Prostate gland (tissue), 2 donors: ENCODE measurements at regions not wholly inside any gene's neighbourhood (a gene's known extent, or its start where the extent isn't known, plus 50 kb on each side); places are given as distances from the start of the nearest gene placed in this dataset.

ENCODE experiments used
- DNase-seq: peaks from one replicate; pipeline ENCODE4 v3.0.0-alpha.2; 2019; ENCODE audit warnings: low spot score
- H3K27ac ChIP-seq, 2 donors: fragments of 200-600 bp; sonication (generic); 2 replicates each; pipeline ENCODE4 v1.5.1; 2017 to 2019
- H3K27me3 ChIP-seq: fragments of 200-600 bp; sonication (generic); replicated peaks from 2 replicates; pipeline ENCODE4 v1.5.1; 2019; ENCODE audit not compliant: insufficient read depth
- H3K36me3 ChIP-seq, 2 donors: fragments of 200-600 bp; sonication (generic); 1 replicate in 1 of 2; 2 replicates in 1 of 2; pipeline versions ENCODE4 v1.5.1 to v1.8.1; 2017 to 2019
- H3K4me1 ChIP-seq: fragments of 200-600 bp; sonication (generic); replicated peaks from 2 replicates; pipeline ENCODE4 v1.5.1; 2019
- H3K4me3 ChIP-seq, 2 donors: fragments of 200-600 bp; sonication (generic); 2 replicates each; pipeline ENCODE4 v1.5.1; 2017 to 2019
- H3K9me3 ChIP-seq: fragments of 200-600 bp; sonication (generic); 2 replicates; pipeline ENCODE4 v1.5.1; 2017
- POLR2A ChIP-seq: fragments of 450-650 bp; IDR thresholded peaks from one replicate; pipeline ENCODE4 v1.6.1; 2016; ENCODE audit warnings: antibody characterized with exemption, mild to moderate bottlenecking
- POLR2AphosphoS5 ChIP-seq: sonication (generic); formaldehyde crosslinking; IDR thresholded peaks from one replicate; pipeline ENCODE4 v1.6.1; 2017; ENCODE audit warnings: antibody characterized with exemption
- WGBS: methylation state at CpG from one replicate; pipeline ENCODE4 v1.1.5; 2018; 5-methylcytosine and 5-hydroxymethylcytosine counted together
- intact Hi-C: fragments of 100-400 bp; cut with DNase I; formaldehyde crosslinking; loops from one replicate; pipeline ENCODE4 v1.14.2; 2022
- TF ChIP-seq, protein P1 (sequence below), 4 experiments: fragments of 200-600 bp in 2 of 4; fragments of 450-650 bp in 2 of 4; sonication (generic) in 2 of 4; IDR thresholded peaks; 1 replicate in 3 of 4; 2 replicates in 1 of 4; pipeline ENCODE4 v1.5.1; 2016 to 2019; ENCODE audit warnings: antibody characterized with exemption in 4 of 4, mild to moderate bottlenecking in 2 of 4, moderate library complexity in 2 of 4

DNA sequence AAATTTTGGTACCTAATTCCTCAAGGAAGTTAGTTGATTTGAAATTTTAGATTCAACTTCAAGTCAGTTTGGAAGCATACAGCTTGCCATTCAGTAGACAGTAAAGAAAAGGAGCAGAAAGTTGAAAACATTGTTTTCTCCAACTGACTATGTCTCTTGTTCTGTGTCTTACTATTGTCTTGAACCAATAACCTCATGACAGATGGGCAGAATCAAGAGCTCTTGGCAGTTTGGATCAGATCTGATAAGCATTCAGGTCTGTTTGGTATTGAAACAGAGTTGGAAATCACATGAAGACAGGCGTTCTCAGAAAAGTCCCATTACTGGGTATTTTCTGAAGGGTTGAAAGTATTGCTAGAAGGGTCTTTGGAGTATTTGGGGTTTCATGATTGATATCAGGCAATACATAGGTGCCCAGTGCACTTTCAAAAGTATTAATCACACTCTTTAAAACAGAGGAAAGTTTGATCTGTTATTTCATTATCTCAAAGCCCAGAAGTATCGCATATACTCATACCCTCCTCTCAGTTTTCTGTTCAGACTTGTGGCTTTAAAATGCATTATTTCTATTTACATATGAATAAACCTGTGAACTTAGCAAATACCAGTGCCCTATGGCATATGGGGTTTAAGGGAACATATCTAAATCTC, 428.4 kb upstream of the ZEB2 start:
- Histone ChIP-seq H3K9me3 (no peaks in the 10 kb centered on the region), H3K27ac (no peak overlapping the region), H3K36me3 (no peaks in the 10 kb centered on the region), H3K27me3 (no peaks in the 10 kb centered on the region), H3K4me1 (no peaks in the 10 kb centered on the region), H3K4me3 (no peak overlapping the region)
- no peak for TF ChIP-seq POLR2AphosphoS5
- TF ChIP-seq, protein P1, sequence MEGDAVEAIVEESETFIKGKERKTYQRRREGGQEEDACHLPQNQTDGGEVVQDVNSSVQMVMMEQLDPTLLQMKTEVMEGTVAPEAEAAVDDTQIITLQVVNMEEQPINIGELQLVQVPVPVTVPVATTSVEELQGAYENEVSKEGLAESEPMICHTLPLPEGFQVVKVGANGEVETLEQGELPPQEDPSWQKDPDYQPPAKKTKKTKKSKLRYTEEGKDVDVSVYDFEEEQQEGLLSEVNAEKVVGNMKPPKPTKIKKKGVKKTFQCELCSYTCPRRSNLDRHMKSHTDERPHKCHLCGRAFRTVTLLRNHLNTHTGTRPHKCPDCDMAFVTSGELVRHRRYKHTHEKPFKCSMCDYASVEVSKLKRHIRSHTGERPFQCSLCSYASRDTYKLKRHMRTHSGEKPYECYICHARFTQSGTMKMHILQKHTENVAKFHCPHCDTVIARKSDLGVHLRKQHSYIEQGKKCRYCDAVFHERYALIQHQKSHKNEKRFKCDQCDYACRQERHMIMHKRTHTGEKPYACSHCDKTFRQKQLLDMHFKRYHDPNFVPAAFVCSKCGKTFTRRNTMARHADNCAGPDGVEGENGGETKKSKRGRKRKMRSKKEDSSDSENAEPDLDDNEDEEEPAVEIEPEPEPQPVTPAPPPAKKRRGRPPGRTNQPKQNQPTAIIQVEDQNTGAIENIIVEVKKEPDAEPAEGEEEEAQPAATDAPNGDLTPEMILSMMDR (IDR thresholded peaks at IDR 0.05) = no peak
- no peak for TF ChIP-seq POLR2A
- DNase-seq = no peak
- 61% methylated on average over 2 of the region's 2 CpGs for WGBS
- intact Hi-C loops = no loop called here

DNA sequence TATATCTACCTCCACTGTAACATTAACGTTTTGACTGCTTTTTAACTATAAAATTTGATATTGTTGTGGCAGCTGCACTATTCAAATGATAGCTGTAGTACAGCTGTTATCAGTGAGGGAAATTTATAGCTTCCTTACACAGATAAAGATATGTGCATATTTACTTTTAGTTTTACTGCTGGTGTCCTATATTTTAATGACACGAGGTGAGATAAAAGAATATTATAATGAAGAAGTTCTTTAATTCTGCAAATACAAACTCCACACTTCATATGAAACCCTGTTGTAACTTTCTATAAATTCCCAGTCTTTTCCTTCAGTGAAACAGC, 427.8 kb upstream of the ZEB2 start:
- no peaks in the 10 kb centered on the region for H3K4me1 ChIP-seq
- H3K27ac ChIP-seq = no peak overlapping the region
- intact Hi-C loops = no loop called here
- WGBS = 21% methylated on average over 2 of the region's 2 CpGs
- no peaks in the 10 kb centered on the region for H3K27me3 ChIP-seq
- DNase-seq = no peak
- TF ChIP-seq, protein P1 (IDR thresholded peaks at IDR 0.05) = no peak
- no peak for TF ChIP-seq POLR2A
- no peak for TF ChIP-seq POLR2AphosphoS5
- H3K9me3 ChIP-seq = no peaks in the 10 kb centered on the region
- no peak overlapping the region for H3K4me3 ChIP-seq
- H3K36me3 ChIP-seq = no peaks in the 10 kb centered on the region

DNA sequence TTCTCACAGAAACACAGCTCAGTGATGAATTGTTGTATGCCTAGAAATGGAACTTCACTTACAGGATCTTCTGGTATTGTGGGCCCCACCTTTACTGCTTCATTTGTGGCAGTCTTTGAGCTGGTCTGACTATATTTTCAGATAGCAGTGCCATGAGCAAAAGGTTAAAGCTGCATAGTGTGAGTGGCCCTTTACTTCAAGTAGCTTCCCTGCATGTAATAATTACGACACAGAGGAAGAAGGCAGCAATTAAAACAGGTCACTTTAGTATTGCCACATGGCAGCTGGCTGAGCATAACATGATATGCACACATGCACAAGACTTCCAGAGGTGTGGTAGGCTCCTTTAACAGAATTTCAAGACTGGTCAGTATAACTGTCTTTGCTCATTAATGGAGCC, 426.3 kb upstream of the ZEB2 start:
- DNase-seq = no peak
- Histone ChIP-seq H3K27me3 (no peaks in the 10 kb centered on the region), H3K4me3 (no peak overlapping the region), H3K4me1 (no peaks in the 10 kb centered on the region), H3K27ac (no peak overlapping the region), H3K9me3 (no peaks in the 10 kb centered on the region), H3K36me3 (no peaks in the 10 kb centered on the region)
- WGBS = 38% methylated on average over 1 of the region's 1 CpG
- TF ChIP-seq POLR2A = no peak
- TF ChIP-seq, protein P1 (IDR thresholded peaks at IDR 0.05) = no peak
- TF ChIP-seq POLR2AphosphoS5 = no peak
- intact Hi-C loops = no loop called here

DNA sequence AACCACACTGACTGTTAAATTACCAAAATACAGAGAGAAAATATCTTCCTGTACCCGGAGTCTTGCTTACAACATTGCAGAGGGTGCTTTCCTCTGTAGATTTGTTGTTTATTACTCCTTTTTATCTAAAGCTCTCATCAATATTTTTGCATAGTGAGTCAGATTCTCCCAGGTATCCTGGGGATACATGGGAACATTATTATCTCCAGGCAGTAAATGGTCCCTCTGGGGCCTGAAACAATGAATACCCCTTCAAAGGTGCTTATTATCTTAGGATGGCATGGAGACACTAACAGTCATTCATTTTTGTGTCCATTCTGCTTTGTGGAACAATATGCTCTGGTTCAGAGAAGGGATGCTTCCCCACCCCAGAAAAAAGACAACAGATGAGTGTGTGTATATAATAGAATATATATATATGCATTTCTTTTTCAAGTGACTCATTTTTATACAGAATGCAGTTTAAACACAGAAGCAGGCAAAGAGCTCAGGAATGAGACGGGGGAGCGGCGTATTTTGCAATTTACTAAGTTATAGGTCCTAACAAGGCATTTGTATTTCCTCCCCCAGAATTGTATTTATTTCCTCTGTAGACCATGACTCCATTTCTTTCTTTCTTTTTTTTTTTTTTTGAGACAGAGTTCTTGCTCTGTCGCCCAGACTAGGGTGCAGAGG, 424.8 kb upstream of the ZEB2 start:
- H3K9me3 ChIP-seq = no peaks in the 10 kb centered on the region
- intact Hi-C loops = no loop called here
- H3K27me3 ChIP-seq = no peaks in the 10 kb centered on the region
- WGBS = 90% methylated on average over 5 of the region's 5 CpGs
- H3K36me3 ChIP-seq = no peaks in the 10 kb centered on the region
- no peak for TF ChIP-seq POLR2AphosphoS5
- TF ChIP-seq, protein P1 (IDR thresholded peaks at IDR 0.05) = no peak
- TF ChIP-seq POLR2A = no peak
- DNase-seq = no peak
- no peaks in the 10 kb centered on the region for H3K4me1 ChIP-seq
- no peak overlapping the region for H3K4me3 ChIP-seq
- no peak overlapping the region for H3K27ac ChIP-seq

DNA sequence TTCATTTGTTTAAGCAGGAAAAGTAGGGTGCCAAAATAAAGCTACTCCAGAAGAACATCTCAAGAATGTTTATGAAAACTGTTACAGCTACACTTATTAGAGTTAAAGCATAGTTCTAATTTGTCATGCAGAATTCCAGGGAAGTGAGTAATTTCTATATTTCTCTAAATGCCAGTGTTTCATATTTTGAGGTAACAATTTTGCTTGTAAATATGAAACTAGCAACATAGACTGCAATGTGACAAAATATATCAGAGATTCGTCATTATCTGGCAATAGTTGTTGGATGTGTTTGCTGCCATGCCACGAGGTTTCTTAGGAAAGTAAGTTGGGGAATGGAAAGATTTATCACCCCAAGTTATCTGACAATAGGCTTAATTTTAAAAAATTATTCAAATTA, 424.1 kb upstream of the ZEB2 start:
- H3K9me3 ChIP-seq = no peaks in the 10 kb centered on the region

More for the DNA sequence above, 424.1 kb upstream of the ZEB2 start:
- Histone ChIP-seq H3K4me1 (no peaks in the 10 kb centered on the region), H3K27me3 (no peaks in the 10 kb centered on the region), H3K4me3 (no peak overlapping the region), H3K36me3 (no peaks in the 10 kb centered on the region), H3K27ac (no peak overlapping the region)
- intact Hi-C loops = no loop called here
- TF ChIP-seq POLR2AphosphoS5 (no peak), POLR2A (no peak)
- TF ChIP-seq, protein P1 (IDR thresholded peaks at IDR 0.05) = no peak
- DNase-seq = no peak
- WGBS = 65% methylated on average over 2 of the region's 2 CpGs
